WTC11 (cell line): ENCODE measurements at regions not wholly inside any gene's neighbourhood (a gene's known extent, or its start where the extent isn't known, plus 50 kb on each side); places are given as distances from the start of the nearest gene placed in this dataset.

Experiments
- CTCF ChIP-seq: fragments of 200-600 bp; IDR thresholded peaks from 2 replicates; pipeline ENCODE4 v1.8.0; 2022; ENCODE audit warnings: antibody characterized with exemption
- ETV6 ChIP-seq: sonication (generic); formaldehyde crosslinking; IDR thresholded peaks from 2 replicates; pipeline ENCODE4 v1.8.1; 2022; ENCODE audit warnings: mild to moderate bottlenecking, missing genetic modification reagents
- MYBL2 ChIP-seq: sonication (generic); formaldehyde crosslinking; IDR thresholded peaks from 2 replicates; pipeline ENCODE4 v1.8.1; 2023; ENCODE audit warnings: mild to moderate bottlenecking, moderate library complexity, missing genetic modification reagents
- ZNF317 ChIP-seq: sonication (generic); formaldehyde crosslinking; IDR thresholded peaks from 2 replicates; pipeline ENCODE4 v1.8.1; 2023; ENCODE audit warnings: low read depth, mild to moderate bottlenecking, moderate library complexity, missing genetic modification reagents, borderline replicate concordance
- ZNF423 ChIP-seq: fragments of 250-450 bp; sonication (Bioruptor Pico); IDR thresholded peaks from 2 replicates; pipeline ENCODE4 v2.1.2; 2022; ENCODE audit warnings: mild to moderate bottlenecking, moderate library complexity
- TF ChIP-seq, protein P1 (sequence below): sonication (generic); formaldehyde crosslinking; IDR thresholded peaks from 2 replicates; pipeline ENCODE4 v1.8.1; 2023; ENCODE audit warnings: mild to moderate bottlenecking, missing genetic modification reagents, moderate library complexity
- TF ChIP-seq, protein P2 (sequence below): sonication (generic); formaldehyde crosslinking; IDR thresholded peaks from 2 replicates; pipeline ENCODE4 v1.8.0; 2023; ENCODE audit warnings: mild to moderate bottlenecking, missing genetic modification reagents
- TF ChIP-seq, protein P3 (sequence below): fragments of 250-450 bp; sonication (Bioruptor Pico); conservative IDR thresholded peaks from 2 replicates; pipeline ENCODE4 v1.9.0; 2021; ENCODE audit warnings: mild to moderate bottlenecking
- TF ChIP-seq, protein P4 (sequence below): sonication (generic); formaldehyde crosslinking; IDR thresholded peaks from 2 replicates; pipeline ENCODE4 v1.8.0; 2022; ENCODE audit warnings: mild to moderate bottlenecking, missing genetic modification reagents

DNA sequence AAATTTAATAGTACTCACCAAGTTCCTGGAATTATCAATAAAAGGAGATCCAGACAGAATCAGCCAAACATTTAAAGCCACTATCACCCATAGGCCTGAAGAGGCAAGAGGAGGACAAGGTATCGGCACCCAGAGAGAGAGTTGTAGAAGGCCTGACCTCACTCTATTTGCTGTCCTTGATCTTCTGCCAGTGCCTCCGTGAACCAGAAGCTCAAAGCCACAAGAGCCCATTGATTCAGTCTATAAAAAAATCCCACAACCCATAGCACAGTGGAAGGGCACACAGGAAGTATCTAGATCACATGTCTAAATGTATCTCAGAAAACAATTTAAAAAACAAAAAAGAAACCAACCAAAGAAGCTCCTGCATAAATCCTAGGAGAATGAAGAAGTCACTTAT, 68.6 kb upstream of the FAM174B start:
- TF ChIP-seq, protein P1, sequence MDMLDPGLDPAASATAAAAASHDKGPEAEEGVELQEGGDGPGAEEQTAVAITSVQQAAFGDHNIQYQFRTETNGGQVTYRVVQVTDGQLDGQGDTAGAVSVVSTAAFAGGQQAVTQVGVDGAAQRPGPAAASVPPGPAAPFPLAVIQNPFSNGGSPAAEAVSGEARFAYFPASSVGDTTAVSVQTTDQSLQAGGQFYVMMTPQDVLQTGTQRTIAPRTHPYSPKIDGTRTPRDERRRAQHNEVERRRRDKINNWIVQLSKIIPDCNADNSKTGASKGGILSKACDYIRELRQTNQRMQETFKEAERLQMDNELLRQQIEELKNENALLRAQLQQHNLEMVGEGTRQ (CRISPR knock-in tag): no peak
- TF ChIP-seq, protein P2, sequence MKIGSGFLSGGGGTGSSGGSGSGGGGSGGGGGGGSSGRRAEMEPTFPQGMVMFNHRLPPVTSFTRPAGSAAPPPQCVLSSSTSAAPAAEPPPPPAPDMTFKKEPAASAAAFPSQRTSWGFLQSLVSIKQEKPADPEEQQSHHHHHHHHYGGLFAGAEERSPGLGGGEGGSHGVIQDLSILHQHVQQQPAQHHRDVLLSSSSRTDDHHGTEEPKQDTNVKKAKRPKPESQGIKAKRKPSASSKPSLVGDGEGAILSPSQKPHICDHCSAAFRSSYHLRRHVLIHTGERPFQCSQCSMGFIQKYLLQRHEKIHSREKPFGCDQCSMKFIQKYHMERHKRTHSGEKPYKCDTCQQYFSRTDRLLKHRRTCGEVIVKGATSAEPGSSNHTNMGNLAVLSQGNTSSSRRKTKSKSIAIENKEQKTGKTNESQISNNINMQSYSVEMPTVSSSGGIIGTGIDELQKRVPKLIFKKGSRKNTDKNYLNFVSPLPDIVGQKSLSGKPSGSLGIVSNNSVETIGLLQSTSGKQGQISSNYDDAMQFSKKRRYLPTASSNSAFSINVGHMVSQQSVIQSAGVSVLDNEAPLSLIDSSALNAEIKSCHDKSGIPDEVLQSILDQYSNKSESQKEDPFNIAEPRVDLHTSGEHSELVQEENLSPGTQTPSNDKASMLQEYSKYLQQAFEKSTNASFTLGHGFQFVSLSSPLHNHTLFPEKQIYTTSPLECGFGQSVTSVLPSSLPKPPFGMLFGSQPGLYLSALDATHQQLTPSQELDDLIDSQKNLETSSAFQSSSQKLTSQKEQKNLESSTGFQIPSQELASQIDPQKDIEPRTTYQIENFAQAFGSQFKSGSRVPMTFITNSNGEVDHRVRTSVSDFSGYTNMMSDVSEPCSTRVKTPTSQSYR (CRISPR knock-in tag): no peak
- TF ChIP-seq CTCF (no peak), ZNF317 (CRISPR knock-in tag) (no peak), ETV6 (no peak), MYBL2 (no peak), ZNF423 (CRISPR knock-in tag) (no peak)
- TF ChIP-seq, protein P3, sequence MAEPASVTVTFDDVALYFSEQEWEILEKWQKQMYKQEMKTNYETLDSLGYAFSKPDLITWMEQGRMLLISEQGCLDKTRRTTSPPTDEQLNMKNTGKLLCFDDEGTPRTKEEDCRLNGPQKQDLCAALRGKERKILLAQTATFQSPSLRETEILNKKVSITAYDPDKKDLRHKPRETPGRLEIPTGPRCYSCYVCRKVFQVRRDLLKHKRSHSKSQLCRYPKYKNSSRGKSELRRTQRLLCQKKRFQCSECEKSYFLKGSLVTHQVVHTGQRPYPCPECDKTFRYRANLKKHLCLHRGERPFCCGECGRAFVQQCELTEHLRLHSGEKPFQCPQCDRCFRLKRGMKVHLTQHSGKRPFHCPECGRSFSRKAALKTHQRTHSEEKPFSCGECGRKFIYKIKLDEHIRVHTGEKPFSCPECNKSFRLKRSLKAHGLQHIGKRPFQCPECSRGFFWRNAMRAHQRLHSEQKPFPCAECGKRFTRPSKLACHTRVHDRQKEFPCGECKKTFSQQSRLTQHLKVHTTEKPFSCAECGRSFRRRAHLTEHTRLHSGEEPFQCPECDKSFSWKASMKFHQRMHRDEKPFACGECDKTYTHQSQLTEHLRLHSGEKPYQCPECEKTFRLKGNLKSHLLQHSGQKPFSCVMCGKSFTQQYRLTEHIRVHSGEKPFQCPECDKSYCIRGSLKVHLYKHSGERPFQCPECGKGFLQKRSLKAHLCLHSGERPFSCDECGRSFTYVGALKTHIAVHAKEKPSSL: no peak
- TF ChIP-seq, protein P4, sequence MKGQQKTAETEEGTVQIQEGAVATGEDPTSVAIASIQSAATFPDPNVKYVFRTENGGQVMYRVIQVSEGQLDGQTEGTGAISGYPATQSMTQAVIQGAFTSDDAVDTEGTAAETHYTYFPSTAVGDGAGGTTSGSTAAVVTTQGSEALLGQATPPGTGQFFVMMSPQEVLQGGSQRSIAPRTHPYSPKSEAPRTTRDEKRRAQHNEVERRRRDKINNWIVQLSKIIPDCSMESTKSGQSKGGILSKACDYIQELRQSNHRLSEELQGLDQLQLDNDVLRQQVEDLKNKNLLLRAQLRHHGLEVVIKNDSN (CRISPR knock-in tag): no peak
